Suppressor macrophage treated with lipopolysaccharide for 1 hour (primary cell): ENCODE measurements at regions not wholly inside any gene's neighbourhood (a gene's known extent, or its start where the extent isn't known, plus 50 kb on each side); places are given as distances from the start of the nearest gene placed in this dataset.

Experiments
- DNase-seq, 3 donors: peaks; one replicate each; pipeline ENCODE4 v3.0.0-alpha.2; 2020 to 2022

- DNase-seq, result no peak
Observed at GRCh38 chr6:150775415-150776203, 89.9 kb upstream of the MTHFD1L start.

- DNase-seq, result no peak
Observed at GRCh38 chr6:150777736-150778135, 87.8 kb upstream of the MTHFD1L start.

GRCh38 chr6:150783813-150784212 is 81.7 kb upstream of the MTHFD1L start:
- no peak for DNase-seq

GRCh38 chr6:150787429-150787828 is 78.1 kb upstream of the MTHFD1L start:
- no peak for DNase-seq

- no peak for DNase-seq
Observed at GRCh38 chr6:150788089-150788488, 77.4 kb upstream of the MTHFD1L start.

GRCh38 chr6:150789906-150790305 is 75.6 kb upstream of the MTHFD1L start:
- DNase-seq, result peak in 2 of 3 donors; percentile 14 to 16

GRCh38 chr6:150791717-150792116 is 73.8 kb upstream of the MTHFD1L start:
- DNase-seq, result no peak

GRCh38 chr6:150797949-150798348 is 67.6 kb upstream of the MTHFD1L start:
- DNase-seq, result no peak

- no peak for DNase-seq
Observed at GRCh38 chr6:150799276-150799805, 66.2 kb upstream of the MTHFD1L start.

GRCh38 chr6:150800674-150801314 is 64.7 kb upstream of the MTHFD1L start:
- no peak for DNase-seq

- DNase-seq, result no peak
Observed at GRCh38 chr6:150806790-150807189, 58.7 kb upstream of the MTHFD1L start.

- DNase-seq, result peak; percentile 36 to 68 (median 54)
Observed at GRCh38 chr6:150813319-150813992, 52.0 kb upstream of the MTHFD1L start.

- DNase-seq, result no peak
Observed at GRCh38 chr6:150813993-150814359, 51.5 kb upstream of the MTHFD1L start.
